B cell (primary cell): ENCODE measurements at regions not wholly inside any gene's neighbourhood (a gene's known extent, or its start where the extent isn't known, plus 50 kb on each side); places are given as distances from the start of the nearest gene placed in this dataset.

Experiments used
- ATAC-seq: fragments of 200-7000 bp; cut with Tn5 transposase; one replicate; pipeline ENCODE4 v1.10.0; 2021; ENCODE audit warnings: low read depth, mild to moderate bottlenecking, moderate number of reproducible peaks, moderate library complexity
- CTCF ChIA-PET: fragments of 350-600 bp; sonication (Branson Sonifier 250); formaldehyde crosslinking; loops from one replicate; lab custom pipeline; 2021; ENCODE audit warnings: antibody characterized with exemption, inconsistent platforms; lab: Charles Lee
- POLR2A ChIA-PET: fragments of 350-600 bp; sonication (Branson Sonifier 250); formaldehyde crosslinking; loops from one replicate; lab custom pipeline; 2021; ENCODE audit warnings: antibody characterized with exemption; lab: Charles Lee
- DNase-seq: peaks from one replicate; pipeline ENCODE4 v3.0.0; 2013
- H2AFZ ChIP-seq: 2 replicates; pipeline ENCODE4 v1.6.1; 2012; ENCODE audit warnings: mild to moderate bottlenecking, low read depth, low read length; ENCODE audit not compliant: insufficient read depth, poor library complexity, severe bottlenecking
- H3K27ac ChIP-seq, 2 donors: 1 replicate in 1 of 2; 2 replicates in 1 of 2; pipeline ENCODE4 v1.5.1; 2012 to 2013; ENCODE audit warnings: low read length in 2 of 2, mild to moderate bottlenecking in 2 of 2, moderate library complexity in 1 of 2
- H3K27me3 ChIP-seq, 4 experiments: fragments of 200-600 bp in 1 of 4; sonication (generic) in 1 of 4; replicated peaks in 1 of 4; 1 replicate in 2 of 4; 2 replicates in 2 of 4; pipeline versions ENCODE4 v1.6.1 to v1.7.0; 2013 to 2016; ENCODE audit warnings: low read length in 3 of 4, mild to moderate bottlenecking in 2 of 4, mixed read lengths in 1 of 4, moderate library complexity in 1 of 4; ENCODE audit not compliant: insufficient read depth in 4 of 4, control insufficient read depth in 3 of 4; ENCODE audit errors: control extremely low read depth in 1 of 4
- H3K36me3 ChIP-seq, 2 experiments: replicated peaks in 1 of 2; 1 replicate in 1 of 2; 2 replicates in 1 of 2; pipeline versions ENCODE4 v1.6.1 to v1.7.1; 2013; ENCODE audit warnings: low read length in 1 of 2; ENCODE audit not compliant: insufficient read depth in 2 of 2, control insufficient read depth in 1 of 2; ENCODE audit errors: control extremely low read depth in 1 of 2, extremely low read depth in 1 of 2
- H3K4me1 ChIP-seq, 2 donors: fragments of 200-600 bp in 1 of 2; sonication (generic) in 1 of 2; 1 replicate in 1 of 2; 2 replicates in 1 of 2; pipeline versions ENCODE4 v1.5.1 to v1.6.1; 2013 to 2017; ENCODE audit warnings: low read length in 2 of 2; ENCODE audit not compliant: control insufficient read depth in 2 of 2, insufficient read depth in 2 of 2
- H3K4me2 ChIP-seq: replicated peaks from 2 replicates; pipeline ENCODE3; 2012; ENCODE audit warnings: mild to moderate bottlenecking, low read depth, low read length; ENCODE audit not compliant: poor library complexity, severe bottlenecking
- H3K4me3 ChIP-seq, 5 experiments: fragments of 200-600 bp in 1 of 5; sonication (generic) in 1 of 5; 1 replicate in 3 of 5; 2 replicates in 2 of 5; pipeline versions ENCODE4 v1.5.1 to v1.7.0; 2011 to 2016; ENCODE audit warnings: low read length in 4 of 5, mild to moderate bottlenecking in 4 of 5, low read depth in 2 of 5, control low read depth in 1 of 5, moderate library complexity in 1 of 5; ENCODE audit not compliant: insufficient read depth in 1 of 5; ENCODE audit errors: control extremely low read depth in 1 of 5, extremely low read depth in 1 of 5
- H3K79me2 ChIP-seq: fragments of 200-600 bp; sonication (generic); one replicate; pipeline ENCODE4 v1.6.0; 2016; ENCODE audit warnings: low read length; ENCODE audit not compliant: control insufficient read depth, insufficient read depth
- H3K9ac ChIP-seq: fragments of 200-600 bp; sonication (generic); 2 replicates; pipeline ENCODE4 v1.6.1; 2017; ENCODE audit warnings: mild to moderate bottlenecking, low read length, moderate library complexity
- H3K9me3 ChIP-seq, 3 donors: one replicate each; pipeline versions ENCODE4 v1.6.1 to v1.7.1; 2013; ENCODE audit warnings: low read length in 2 of 3; ENCODE audit not compliant: control insufficient read depth in 2 of 3, insufficient read depth in 1 of 3; ENCODE audit errors: control extremely low read depth in 1 of 3
- H4K20me1 ChIP-seq: 2 replicates; pipeline ENCODE4 v1.6.0; 2012; ENCODE audit warnings: mild to moderate bottlenecking, low read length; ENCODE audit not compliant: insufficient read depth, control insufficient read depth, poor library complexity, severe bottlenecking
- H3K27ac Mint-ChIP-seq: one replicate; pipeline ENCODE4 v1.8.0; 2021; ENCODE audit warnings: mixed read lengths
- H3K27me3 Mint-ChIP-seq: one replicate; pipeline ENCODE4 v1.8.0; 2021; ENCODE audit warnings: mixed read lengths
- H3K4me1 Mint-ChIP-seq: one replicate; pipeline ENCODE4 v1.8.0; 2021; ENCODE audit warnings: mixed read lengths
- H3K4me3 Mint-ChIP-seq: one replicate; pipeline ENCODE4 v1.8.0; 2021; ENCODE audit warnings: mixed read lengths
- H3K9me3 Mint-ChIP-seq: one replicate; pipeline ENCODE4 v1.8.0; 2022; ENCODE audit warnings: mixed read lengths; ENCODE audit not compliant: insufficient read depth
- EZH2 ChIP-seq: IDR thresholded peaks from 2 replicates; pipeline ENCODE4 v1.6.1; 2012; ENCODE audit warnings: borderline replicate concordance, low read depth, mild to moderate bottlenecking, moderate library complexity, low read length; ENCODE audit not compliant: insufficient read depth, poor library complexity, severe bottlenecking
- WGBS: methylation state at CpG from one replicate; pipeline ENCODE4 v1.1.5; 2013; ENCODE audit warnings: missing lambda C conversion rate; ENCODE audit not compliant: insufficient coverage; 5-methylcytosine and 5-hydroxymethylcytosine counted together
- intact Hi-C: fragments of 100-400 bp; cut with micrococcal nuclease; formaldehyde crosslinking; loops from one replicate; pipeline ENCODE4 v1.10.0; 2022
- TF ChIP-seq, protein P1 (sequence below): fragments of 200-600 bp; IDR thresholded peaks from one replicate; pipeline ENCODE4 v1.8.0; 2022; ENCODE audit warnings: antibody characterized with exemption, mild to moderate bottlenecking

DNA sequence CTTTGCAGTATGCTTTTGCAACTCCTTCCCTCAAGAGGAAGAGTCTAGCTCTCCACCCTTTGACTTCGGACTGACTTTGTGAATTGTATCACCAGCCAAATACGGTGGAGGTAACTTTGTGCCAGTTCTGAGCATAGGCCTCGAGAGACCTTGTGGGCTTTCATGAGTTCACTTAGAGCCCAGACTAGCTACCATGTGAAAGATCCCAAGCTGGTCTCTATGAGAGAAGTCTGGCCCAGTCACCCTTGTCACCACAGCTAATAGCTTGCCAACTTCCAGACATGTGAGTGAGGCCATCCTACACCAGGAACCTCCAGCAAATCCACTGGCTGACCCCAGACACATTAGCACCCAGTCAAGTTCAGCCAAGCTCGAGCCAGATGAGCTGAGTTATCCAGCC, 72.2 kb upstream of the EXOC4 start:
- Mint-ChIP-seq H3K4me1 (no peaks in the 10 kb centered on the region), H3K9me3 (peaks cover 2% of the 10 kb centered on the region), H3K27ac (no peak overlapping the region), H3K27me3 (peaks cover 9% of the 10 kb centered on the region), H3K4me3 (no peak overlapping the region)
- no peaks in the 10 kb centered on the region for H4K20me1 ChIP-seq
- POLR2A ChIA-PET, result no interaction called here
- intact Hi-C loops, result no loop called here
- no peaks in the 10 kb centered on the region for H3K79me2 ChIP-seq
- TF ChIP-seq, protein P1, sequence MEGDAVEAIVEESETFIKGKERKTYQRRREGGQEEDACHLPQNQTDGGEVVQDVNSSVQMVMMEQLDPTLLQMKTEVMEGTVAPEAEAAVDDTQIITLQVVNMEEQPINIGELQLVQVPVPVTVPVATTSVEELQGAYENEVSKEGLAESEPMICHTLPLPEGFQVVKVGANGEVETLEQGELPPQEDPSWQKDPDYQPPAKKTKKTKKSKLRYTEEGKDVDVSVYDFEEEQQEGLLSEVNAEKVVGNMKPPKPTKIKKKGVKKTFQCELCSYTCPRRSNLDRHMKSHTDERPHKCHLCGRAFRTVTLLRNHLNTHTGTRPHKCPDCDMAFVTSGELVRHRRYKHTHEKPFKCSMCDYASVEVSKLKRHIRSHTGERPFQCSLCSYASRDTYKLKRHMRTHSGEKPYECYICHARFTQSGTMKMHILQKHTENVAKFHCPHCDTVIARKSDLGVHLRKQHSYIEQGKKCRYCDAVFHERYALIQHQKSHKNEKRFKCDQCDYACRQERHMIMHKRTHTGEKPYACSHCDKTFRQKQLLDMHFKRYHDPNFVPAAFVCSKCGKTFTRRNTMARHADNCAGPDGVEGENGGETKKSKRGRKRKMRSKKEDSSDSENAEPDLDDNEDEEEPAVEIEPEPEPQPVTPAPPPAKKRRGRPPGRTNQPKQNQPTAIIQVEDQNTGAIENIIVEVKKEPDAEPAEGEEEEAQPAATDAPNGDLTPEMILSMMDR, result no peak
- TF ChIP-seq EZH2, result no peak
- ATAC-seq (no peak), DNase-seq (no peak)
- no peak overlapping the region for H3K27ac ChIP-seq
- H3K4me2 ChIP-seq, result no peak overlapping the region
- no peak overlapping the region for H2AFZ ChIP-seq
- peaks cover 0 to 3% (median 0%) of the 10 kb centered on the region in 3 donors for H3K9me3 ChIP-seq
- no peaks in the 10 kb centered on the region for H3K4me1 ChIP-seq
- no peak overlapping the region for H3K9ac ChIP-seq
- no peaks in the 10 kb centered on the region for H3K36me3 ChIP-seq
- no peak overlapping the region for H3K4me3 ChIP-seq
- H3K27me3 ChIP-seq, result no peaks in the 10 kb centered on the region
- CTCF ChIA-PET, result interaction anchor here (0.6 kb wide), 1 partner anchor 11 kb away, joined by 4 read pairs; no protein-coding TSS in a partner anchor
- 83% methylated on average over 3 of the region's 4 CpGs for WGBS

DNA sequence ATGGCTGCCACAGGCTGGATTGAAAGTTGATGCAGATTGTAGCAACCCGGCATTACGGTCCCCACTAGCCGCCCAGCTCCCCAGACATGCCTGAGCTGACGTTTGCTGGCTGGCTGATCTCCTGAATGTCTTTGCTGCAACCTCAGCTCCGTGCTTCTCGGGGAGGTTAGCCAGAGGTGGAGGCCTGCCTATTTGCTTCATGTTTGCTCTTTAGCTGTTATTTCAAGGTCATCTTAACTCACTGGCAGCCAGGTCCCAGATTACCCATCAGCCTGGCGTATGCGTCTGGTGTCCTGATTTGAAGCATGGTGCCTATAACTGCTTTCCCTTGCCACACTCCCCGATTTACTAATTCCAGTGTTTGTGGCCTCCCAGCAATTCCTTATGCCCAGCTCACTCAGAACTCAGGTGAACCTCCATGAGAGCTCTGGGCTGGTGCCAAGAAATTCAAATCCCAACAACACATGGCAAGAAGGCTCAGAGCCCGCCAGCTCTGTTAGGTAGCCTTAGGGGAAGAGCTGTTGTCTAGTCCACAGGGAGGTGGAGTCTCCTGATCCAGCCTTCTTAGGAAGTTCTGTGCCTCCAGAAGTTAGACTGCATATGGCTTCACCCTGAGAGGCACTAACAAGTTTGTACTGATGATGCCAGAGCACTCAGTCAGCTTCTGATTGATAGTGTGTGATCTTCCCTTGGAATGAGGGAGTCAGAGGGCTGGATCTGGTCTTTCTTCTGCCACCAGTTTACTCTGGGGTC, 69.7 kb upstream of the EXOC4 start:
- Histone ChIP-seq H3K36me3 (no peaks in the 10 kb centered on the region), H3K27me3 (no peaks in the 10 kb centered on the region), H3K79me2 (no peaks in the 10 kb centered on the region), H2AFZ (no peak overlapping the region), H3K9me3 (peaks cover 0 to 3% (median 0%) of the 10 kb centered on the region in 3 donors), H3K27ac (no peak overlapping the region), H3K4me2 (no peak overlapping the region), H4K20me1 (no peaks in the 10 kb centered on the region), H3K9ac (no peak overlapping the region), H3K4me3 (no peak overlapping the region), H3K4me1 (no peaks in the 10 kb centered on the region)
- DNase-seq (no peak), ATAC-seq (no peak)
- Mint-ChIP-seq H3K27me3 (peaks cover 10% of the 10 kb centered on the region), H3K27ac (no peak overlapping the region), H3K4me3 (no peak overlapping the region), H3K4me1 (no peaks in the 10 kb centered on the region), H3K9me3 (no peaks in the 10 kb centered on the region)
- intact Hi-C loops, result no loop called here
- ChIA-PET POLR2A (no interaction called here), CTCF (no interaction called here)
- WGBS, result 94% methylated on average over 9 of the region's 10 CpGs
- TF ChIP-seq, protein P1, result no peak
- no peak for TF ChIP-seq EZH2
